Mammary epithelial cell (primary cell): ENCODE measurements at regions not wholly inside any gene's neighbourhood (a gene's known extent, or its start where the extent isn't known, plus 50 kb on each side); places are given as distances from the start of the nearest gene placed in this dataset.

Source experiments
- CTCF ChIP-seq, 2 donors: IDR thresholded peaks in 1 of 2; conservative IDR thresholded peaks in 1 of 2; 2 replicates each; pipeline ENCODE4 v1.5.1; 2011 to 2012; ENCODE audit warnings: inconsistent platforms in 2 of 2, low read length in 2 of 2, mild to moderate bottlenecking in 2 of 2, control low read depth in 1 of 2, low read depth in 1 of 2; ENCODE audit not compliant: insufficient read depth in 1 of 2; ENCODE audit errors: extremely low read depth in 1 of 2
- EZH2 ChIP-seq: IDR thresholded peaks from 2 replicates; pipeline ENCODE4 v1.6.1; 2012; ENCODE audit warnings: low read length, inconsistent platforms, borderline replicate concordance

GRCh38 chr2:129469389-129469788 is 510.1 kb upstream of the RAB6C start:
- TF ChIP-seq CTCF (conservative IDR thresholded peaks at IDR 0.05 in 1 of 2, IDR thresholded peaks at IDR 0.05 in 1 of 2; ENCODE audit: extremely low read depth in 1 of 2, insufficient read depth in 1 of 2, low read depth in 1 of 2, low read length in 2 of 2): no peak
- TF ChIP-seq EZH2: no peak
